GM19239 (cell line): ENCODE measurements at regions not wholly inside any gene's neighbourhood (a gene's known extent, or its start where the extent isn't known, plus 50 kb on each side); places are given as distances from the start of the nearest gene placed in this dataset.

Experiments used
- DNase-seq: peaks from one replicate; pipeline ENCODE4 v3.0.0; 2011; ENCODE audit warnings: low spot score; ENCODE audit not compliant: insufficient read length
- FAIRE-seq: peaks from 2 replicates; lab custom pipeline; 2011; peaks lifted over from hg19 to GRCh38; lab: Jason Lieb, UNC

GRCh38 chr13:44112700-44113329 is 233.1 kb downstream of the LACC1 start:
- FAIRE-seq = no peak

GRCh38 chr13:44116562-44117332 is 237.0 kb downstream of the LACC1 start:
- FAIRE-seq (no peak), DNase-seq (no peak)

More at GRCh38 chr13:44112700-44113329, 233.1 kb downstream of the LACC1 start:
- no peak for DNase-seq

- FAIRE-seq (no peak), DNase-seq (no peak)
These were observed 237.6 kb downstream of the LACC1 start for GRCh38 chr13:44117351-44117750.

- DNase-seq (no peak), FAIRE-seq (no peak)
These were observed 238.1 kb downstream of the LACC1 start for GRCh38 chr13:44117816-44118215.

- DNase-seq (no peak), FAIRE-seq (no peak)
These were observed 239.2 kb downstream of the LACC1 start for GRCh38 chr13:44118881-44119280.

GRCh38 chr13:44120043-44120442 is 240.3 kb downstream of the LACC1 start:
- DNase-seq = no peak
- no peak for FAIRE-seq

- no peak for FAIRE-seq
- DNase-seq = no peak
These were observed 241.4 kb downstream of the LACC1 start for GRCh38 chr13:44120849-44121755.

- FAIRE-seq (no peak), DNase-seq (no peak)
These were observed 244.6 kb downstream of the LACC1 start for GRCh38 chr13:44124352-44124751.

- DNase-seq (no peak), FAIRE-seq (no peak)
These were observed 246.3 kb downstream of the LACC1 start for GRCh38 chr13:44125943-44126469.

GRCh38 chr13:44128552-44129001 is 245.0 kb upstream of the SERP2 start:
- DNase-seq (no peak), FAIRE-seq (no peak)

- no peak for FAIRE-seq
- DNase-seq = no peak
These were observed 244.2 kb upstream of the SERP2 start for GRCh38 chr13:44129418-44129817.

- no peak for FAIRE-seq
These were observed 242.5 kb upstream of the SERP2 start for GRCh38 chr13:44131069-44131614.

GRCh38 chr13:44132710-44133109 is 240.9 kb upstream of the SERP2 start:
- FAIRE-seq (no peak), DNase-seq (no peak)

More at GRCh38 chr13:44131069-44131614, 242.5 kb upstream of the SERP2 start:
- DNase-seq = no peak

- no peak for DNase-seq
- no peak for FAIRE-seq
These were observed 240.0 kb upstream of the SERP2 start for GRCh38 chr13:44133626-44134025.

- DNase-seq (no peak), FAIRE-seq (no peak)
These were observed 238.1 kb upstream of the SERP2 start for GRCh38 chr13:44135566-44135965.

- FAIRE-seq (no peak), DNase-seq (no peak)
These were observed 236.8 kb upstream of the SERP2 start for GRCh38 chr13:44136696-44137268.

GRCh38 chr13:44137466-44137865 is 236.2 kb upstream of the SERP2 start:
- FAIRE-seq (no peak), DNase-seq (no peak)

- DNase-seq = no peak
- FAIRE-seq = no peak
These were observed 233.5 kb upstream of the SERP2 start for GRCh38 chr13:44140146-44140545.

GRCh38 chr13:44140888-44141724 is 232.5 kb upstream of the SERP2 start:
- FAIRE-seq (peak; percentile 70), DNase-seq (no peak)
